GM20000 (cell line): ENCODE measurements at regions not wholly inside any gene's neighbourhood (a gene's known extent, or its start where the extent isn't known, plus 50 kb on each side); places are given as distances from the start of the nearest gene placed in this dataset.

Experiments used
- DNase-seq: peaks from one replicate; pipeline ENCODE4 v3.0.0; 2012; ENCODE audit warnings: low spot score
- CTCF ChIP-seq: IDR thresholded peaks from 2 replicates; pipeline ENCODE4 v1.5.1; 2012; ENCODE audit warnings: mild to moderate bottlenecking, control low read depth; ENCODE audit errors: extremely low read depth, missing control alignments

GRCh38 chr5:158068964-158069363, 210.0 kb upstream of the CLINT1 start:
- DNase-seq, result no peak
- no peak for TF ChIP-seq CTCF

GRCh38 chr5:158066076-158066475, 207.1 kb upstream of the CLINT1 start:
- TF ChIP-seq CTCF, result no peak
- DNase-seq, result no peak

- no peak for DNase-seq
- TF ChIP-seq CTCF, result no peak
Observed at GRCh38 chr5:158064334-158065123, 205.6 kb upstream of the CLINT1 start.

GRCh38 chr5:158063052-158063451, 204.1 kb upstream of the CLINT1 start:
- DNase-seq, result no peak
- TF ChIP-seq CTCF, result no peak

DNA sequence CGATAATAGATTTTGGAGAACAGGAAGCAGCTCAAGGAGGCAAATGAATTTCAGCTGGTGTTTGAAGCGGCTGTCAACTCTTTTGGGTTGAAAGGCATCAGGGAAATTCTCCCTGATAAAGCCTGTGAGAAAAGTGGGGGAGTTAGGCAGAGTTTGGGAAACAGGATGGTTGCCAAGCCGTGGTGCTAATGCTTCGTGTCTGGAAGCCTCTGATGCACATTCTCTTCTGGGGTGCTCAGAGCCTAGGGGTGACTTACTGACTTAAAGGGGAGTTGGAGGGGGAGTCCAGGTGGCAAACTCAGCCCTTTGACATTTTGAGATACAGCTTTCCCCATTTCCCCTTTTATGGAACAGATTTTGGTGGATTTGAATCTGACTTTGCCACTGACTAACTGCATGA, 202.5 kb upstream of the CLINT1 start:
- DNase-seq, result no peak

DNA sequence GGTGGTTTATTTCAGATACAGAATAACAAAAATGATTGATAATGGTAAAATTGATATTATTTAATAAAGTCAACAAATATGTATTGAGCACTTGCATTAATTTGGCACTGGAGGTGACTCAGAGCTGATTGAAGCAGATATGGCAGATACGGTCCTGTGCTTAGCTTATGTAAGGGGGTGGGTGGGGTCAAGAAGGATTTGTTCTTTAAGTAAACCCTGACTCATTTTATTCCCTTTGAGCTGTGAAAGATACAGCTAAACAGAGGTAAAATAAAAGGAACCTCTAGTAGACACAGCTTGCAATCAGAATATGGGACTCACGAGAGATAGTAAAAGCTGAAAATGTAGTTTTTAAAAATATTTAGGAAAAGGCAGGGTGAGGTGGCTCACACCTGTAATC, 201.3 kb upstream of the CLINT1 start:
- no peak for DNase-seq
- no peak for TF ChIP-seq CTCF

More for the DNA sequence above, 202.5 kb upstream of the CLINT1 start:
- no peak for TF ChIP-seq CTCF

GRCh38 chr5:158058208-158059120, 199.5 kb upstream of the CLINT1 start:
- TF ChIP-seq CTCF, result no peak
- no peak for DNase-seq
